HT-29 (cell line): ENCODE measurements at regions not wholly inside any gene's neighbourhood (a gene's known extent, or its start where the extent isn't known, plus 50 kb on each side); places are given as distances from the start of the nearest gene placed in this dataset. TPM values are rescaled to one million over a fixed set of nuclear protein-coding genes. Genes with fewer than 3 reads are reported as not detected.

Source experiments
- DNase-seq: peaks from one replicate; pipeline ENCODE4 v3.0.0-alpha.2; 2015; ENCODE audit warnings: low spot score
- small RNA-seq: library from RNA; depleted of rRNA; stranded (forward); fragments of <200 nt; gene quantifications from one replicate; pipeline ENCODE3, GENCODE V24; 2014

DNA sequence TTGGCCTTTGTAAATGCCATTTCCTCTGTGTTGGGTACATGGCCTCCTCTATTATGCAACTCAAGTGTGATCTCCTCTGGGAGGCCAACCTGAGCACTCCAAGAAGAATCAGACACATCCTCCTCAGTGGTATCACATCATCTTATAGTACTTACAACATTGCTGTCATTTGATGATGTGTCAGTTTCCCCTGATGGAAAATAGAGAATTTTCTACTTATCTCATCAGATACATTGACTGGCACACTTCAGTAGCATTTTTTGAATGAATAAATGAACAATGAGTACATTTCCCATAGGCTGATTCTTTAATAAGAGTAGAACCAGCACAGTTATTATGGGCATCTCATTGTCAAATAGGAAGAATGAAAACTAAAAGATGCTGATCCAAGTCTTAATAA is 86.6 kb upstream of the NXPH2 start:
- no peak for DNase-seq

DNA sequence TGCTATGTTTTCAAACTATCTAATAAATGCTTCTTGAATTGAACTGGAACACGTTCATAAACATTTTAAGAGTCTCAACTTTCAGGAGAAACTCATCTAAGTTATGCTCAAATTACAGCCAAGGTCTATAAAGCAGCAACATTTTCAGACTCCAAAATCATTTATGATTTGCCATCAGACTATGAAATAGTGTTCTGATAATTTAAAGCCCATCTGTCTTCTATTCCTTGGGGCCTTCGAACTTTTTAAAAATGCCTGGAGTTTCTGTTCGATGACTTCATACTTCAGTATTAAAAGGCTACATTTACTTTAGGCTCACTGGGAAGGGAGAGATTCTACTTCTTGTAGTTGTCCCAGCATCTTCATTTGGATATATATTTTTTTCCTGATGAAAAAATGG is 73.6 kb upstream of the NXPH2 start:
- no peak for DNase-seq

DNA sequence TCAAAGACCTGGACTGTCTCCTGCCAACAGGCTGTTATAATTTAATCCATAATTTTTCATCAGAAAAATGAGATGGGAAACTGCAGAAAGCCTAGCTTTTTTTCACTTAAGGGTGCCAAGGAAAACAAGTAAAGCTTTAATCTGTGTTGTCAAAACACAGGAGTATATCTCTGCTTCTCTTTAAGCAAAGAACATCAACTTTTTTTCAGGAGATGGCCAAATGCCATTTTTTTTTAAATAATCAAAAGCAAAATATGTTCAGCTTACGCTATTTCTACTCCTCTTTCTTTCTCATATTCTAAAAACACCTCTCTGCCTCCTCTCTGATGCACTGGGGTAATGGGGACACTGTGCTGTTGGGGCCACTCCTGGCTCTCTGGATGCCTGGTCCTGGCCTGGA is 73.1 kb upstream of the NXPH2 start:
- no peak for DNase-seq

GRCh38 chr2:138846216-138846821 is 66.1 kb upstream of the NXPH2 start:
- DNase-seq = peak; percentile 48

DNA sequence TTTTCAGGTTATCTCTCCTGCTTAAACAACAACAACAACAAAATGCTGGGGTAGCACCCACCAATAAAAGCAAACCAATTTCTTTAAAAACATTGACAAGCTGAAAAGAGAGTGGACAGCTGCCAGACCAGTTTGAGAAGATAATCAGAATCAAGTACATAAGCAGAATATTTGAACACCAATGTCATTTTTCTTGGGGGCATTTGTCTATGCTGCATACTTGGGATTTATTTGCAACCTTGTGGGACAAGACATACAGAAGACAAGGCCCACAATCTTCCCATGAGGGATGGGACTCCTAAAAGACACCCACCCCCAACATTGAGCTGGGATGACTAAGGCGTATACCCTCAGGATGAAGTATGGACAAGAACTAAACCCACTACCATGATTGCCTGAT is 62.2 kb upstream of the NXPH2 start:
- no peak for DNase-seq

- no peak for DNase-seq
Measured at GRCh38 chr2:138841459-138841858, 61.3 kb upstream of the NXPH2 start.

- DNase-seq = no peak
Measured at GRCh38 chr2:138838851-138839620, 58.8 kb upstream of the NXPH2 start.

GRCh38 chr2:138831691-138832090 is 51.5 kb upstream of the NXPH2 start:
- no peak for DNase-seq

- DNase-seq = no peak
Measured at GRCh38 chr2:138831154-138831553, 51.0 kb upstream of the NXPH2 start.

DNA sequence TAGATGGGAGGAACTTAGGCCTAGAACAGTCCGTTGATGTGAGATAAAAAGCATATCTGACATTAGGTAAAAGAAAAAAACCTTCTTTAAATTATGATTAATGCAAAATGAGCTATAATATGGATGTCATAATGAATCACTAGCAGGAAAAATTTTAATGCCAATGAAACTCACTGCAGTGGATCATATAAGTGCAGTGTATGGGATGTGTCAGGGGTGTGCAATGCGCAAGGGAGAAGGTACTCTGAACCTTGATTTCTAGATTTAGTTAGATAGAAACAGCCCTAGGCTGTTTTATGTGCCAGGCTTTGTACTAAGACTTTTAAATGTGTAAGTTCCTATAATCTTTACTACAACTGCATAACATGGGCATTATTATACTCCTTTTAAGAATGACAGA is 50.4 kb upstream of the NXPH2 start:
- DNase-seq = no peak

Small RNA genes lying in the stretch of these regions (small RNA-seq; reads per million reads assigned to genes)
- gene RF00139 = not detected
- 0.72 reads per million, percentile 10 among the genes with 10 or more reads in this experiment for gene RN7SKP286
